PC-9 (cell line): ENCODE measurements at regions not wholly inside any gene's neighbourhood (a gene's known extent, or its start where the extent isn't known, plus 50 kb on each side); places are given as distances from the start of the nearest gene placed in this dataset.
"Not testable (repeated sequence)": the region's sequence is repeated elsewhere in the genome, so short reads cannot be mapped to it uniquely, and the experiment has no call there.

Experiments used
- BruUV-seq: library from RNA; stranded (reverse); fragments of 400-500 nt; replicated peaks from 2 replicates; lab custom pipeline; 2021; lab: Mats Ljungman, UMichigan
- CTCF ChIA-PET: fragments of 300-600 bp; sonication (Branson Sonifier 250); formaldehyde crosslinking; loops from one replicate; lab custom pipeline; 2022; ENCODE audit warnings: antibody characterized with exemption; lab: Charles Lee
- POLR2A ChIA-PET: fragments of 300-600 bp; sonication (Branson Sonifier 250); formaldehyde crosslinking; loops from one replicate; lab custom pipeline; 2022; ENCODE audit warnings: antibody characterized with exemption; ENCODE audit not compliant: unreplicated experiment; lab: Charles Lee
- DNase-seq, 2 experiments: peaks; one replicate each; pipeline versions ENCODE4 v3.0.0 to v3.0.0-alpha.2; 2015 to 2022; ENCODE audit warnings: mixed read lengths in 1 of 2
- H2AFZ ChIP-seq: fragments of 200-600 bp; sonication (generic); 2 replicates; pipeline ENCODE4 v1.8.1; 2017; ENCODE audit warnings: antibody characterized with exemption
- H3F3A ChIP-seq: fragments of 200-600 bp; sonication (generic); 2 replicates; pipeline ENCODE4 v1.8.1; 2017; ENCODE audit warnings: antibody characterized with exemption, mild to moderate bottlenecking, low read depth; ENCODE audit not compliant: insufficient read depth
- H3K27ac ChIP-seq: fragments of 200-600 bp; sonication (generic); 2 replicates; pipeline ENCODE4 v1.6.1; 2016; ENCODE audit warnings: mixed run types
- H3K27me3 ChIP-seq: fragments of 200-600 bp; sonication (generic); 2 replicates; pipeline ENCODE4 v1.6.1; 2016; ENCODE audit warnings: low read depth, mixed run types; ENCODE audit not compliant: insufficient read depth
- H3K36me3 ChIP-seq: fragments of 200-600 bp; sonication (generic); 2 replicates; pipeline ENCODE4 v1.6.1; 2016; ENCODE audit warnings: low read depth, mixed run types
- H3K4me1 ChIP-seq: fragments of 200-600 bp; sonication (generic); replicated peaks from 2 replicates; pipeline ENCODE4 v1.6.1; 2016; ENCODE audit warnings: mixed run types; ENCODE audit not compliant: insufficient read depth
- H3K4me2 ChIP-seq: fragments of 200-600 bp; sonication (generic); 2 replicates; pipeline ENCODE4 v1.6.1; 2017; ENCODE audit warnings: mixed run types
- H3K4me3 ChIP-seq: fragments of 200-600 bp; sonication (generic); 2 replicates; pipeline ENCODE4 v1.6.1; 2016; ENCODE audit warnings: mixed run types
- H3K79me2 ChIP-seq: fragments of 200-600 bp; sonication (generic); 2 replicates; pipeline ENCODE4 v1.6.1; 2017; ENCODE audit warnings: low read depth, mixed run types
- H3K9me2 ChIP-seq: fragments of 200-600 bp; sonication (generic); 2 replicates; pipeline ENCODE4 v1.8.1; 2017; ENCODE audit warnings: mild to moderate bottlenecking; ENCODE audit not compliant: insufficient read depth
- H3K9me3 ChIP-seq: fragments of 200-600 bp; sonication (generic); 2 replicates; pipeline ENCODE4 v1.8.1; 2016; ENCODE audit warnings: low read depth; ENCODE audit not compliant: insufficient read depth
- H4K20me1 ChIP-seq: fragments of 200-600 bp; sonication (generic); 2 replicates; pipeline ENCODE4 v1.8.1; 2017; ENCODE audit not compliant: insufficient read depth
- CTCF ChIP-seq: fragments of 200-600 bp; sonication (generic); conservative IDR thresholded peaks from 2 replicates; pipeline ENCODE4 v1.6.1; 2017; ENCODE audit warnings: mixed run types, antibody characterized with exemption, mild to moderate bottlenecking, moderate library complexity
- EZH2 ChIP-seq: fragments of 200-600 bp; sonication (generic); IDR thresholded peaks from 2 replicates; pipeline ENCODE4 v1.8.0; 2017; ENCODE audit warnings: antibody characterized with exemption, low read depth
- intact Hi-C: fragments of 100-400 bp; cut with micrococcal nuclease; formaldehyde crosslinking; loops from one replicate; pipeline ENCODE4 v1.10.0; 2022; ENCODE audit not compliant: unreplicated experiment

- no peaks in the 10 kb centered on the region for H3K27me3 ChIP-seq
- no peaks in the 10 kb centered on the region for H4K20me1 ChIP-seq
- H3K27ac ChIP-seq: no peak overlapping the region
- H3K4me2 ChIP-seq: no peak overlapping the region
- no peaks in the 10 kb centered on the region for H3K9me3 ChIP-seq
- TF ChIP-seq EZH2 (no peak), CTCF (no peak)
- no peak overlapping the region for H3K4me3 ChIP-seq
- CTCF ChIA-PET: no interaction called here
- POLR2A ChIA-PET: no interaction called here
- no peaks in the 10 kb centered on the region for H3K4me1 ChIP-seq
- H3K36me3 ChIP-seq: no peaks in the 10 kb centered on the region
- intact Hi-C loops: no loop called here
- H3F3A ChIP-seq: no peaks in the 10 kb centered on the region
- DNase-seq: no peak
- no peak overlapping the region for H2AFZ ChIP-seq
- BruUV-seq: no TSS peak
- no peaks in the 10 kb centered on the region for H3K79me2 ChIP-seq
- H3K9me2 ChIP-seq: no peaks in the 10 kb centered on the region
Measured at GRCh38 chrX:55357236-55357635, 92.5 kb upstream of the PAGE3 start.

- no peak for DNase-seq
- Histone ChIP-seq H3K36me3 (no peaks in the 10 kb centered on the region), H3K27ac (no peak overlapping the region), H4K20me1 (no peaks in the 10 kb centered on the region), H3K79me2 (no peaks in the 10 kb centered on the region), H3F3A (no peaks in the 10 kb centered on the region), H3K27me3 (no peaks in the 10 kb centered on the region), H3K4me2 (no peak overlapping the region), H3K4me1 (no peaks in the 10 kb centered on the region), H3K9me3 (no peaks in the 10 kb centered on the region; the same call in 1 of the 2 replicates), H3K9me2 (no peaks in the 10 kb centered on the region), H3K4me3 (no peak overlapping the region), H2AFZ (no peak overlapping the region)
- CTCF ChIA-PET: no interaction called here
- intact Hi-C loops: no loop called here
- POLR2A ChIA-PET: no interaction called here
- no peak for TF ChIP-seq EZH2
- TF ChIP-seq CTCF: no peak
- BruUV-seq: no TSS peak
Measured at GRCh38 chrX:55379396-55379795, 72.5 kb upstream of the MAGEH1 start.

GRCh38 chrX:55389376-55389775 lies 62.6 kb upstream of the MAGEH1 start:
- Histone ChIP-seq H3K4me1 (no peaks in the 10 kb centered on the region), H4K20me1 (no peaks in the 10 kb centered on the region), H3K79me2 (no peaks in the 10 kb centered on the region), H2AFZ (no peak overlapping the region), H3K4me2 (no peak overlapping the region), H3K36me3 (no peaks in the 10 kb centered on the region), H3F3A (no peaks in the 10 kb centered on the region), H3K9me2 (no peaks in the 10 kb centered on the region), H3K27me3 (no peaks in the 10 kb centered on the region), H3K9me3 (no peaks in the 10 kb centered on the region), H3K4me3 (no peak overlapping the region), H3K27ac (no peak overlapping the region)
- CTCF ChIA-PET: no interaction called here
- TF ChIP-seq CTCF (no peak), EZH2 (no peak)
- BruUV-seq: no TSS peak
- POLR2A ChIA-PET: no interaction called here
- DNase-seq: no peak
- intact Hi-C loops: no loop called here

- intact Hi-C loops, H3K27me3 ChIP-seq: not testable (repeated sequence)
Measured at GRCh38 chrX:55396836-55397235, 55.1 kb upstream of the MAGEH1 start.

More at GRCh38 chrX:55396836-55397235, 55.1 kb upstream of the MAGEH1 start:
- H3K79me2 ChIP-seq, H3K4me2 ChIP-seq, CTCF ChIA-PET, H3K27ac ChIP-seq, BruUV-seq, H2AFZ ChIP-seq, H3K36me3 ChIP-seq, H3K9me3 ChIP-seq, H3K9me2 ChIP-seq, H4K20me1 ChIP-seq, H3K4me3 ChIP-seq, H3K4me1 ChIP-seq, POLR2A ChIA-PET, H3F3A ChIP-seq, DNase-seq: not testable (repeated sequence)
